HG03025 (cell line): ENCODE measurements at regions not wholly inside any gene's neighbourhood (a gene's known extent, or its start where the extent isn't known, plus 50 kb on each side); places are given as distances from the start of the nearest gene placed in this dataset.

ENCODE experiments used
- ATAC-seq: cut with Tn5 transposase; IDR thresholded peaks from one replicate; pipeline ENCODE4 v1.9.1; 2021; ENCODE audit warnings: mild to moderate bottlenecking, moderate library complexity; ENCODE audit not compliant: unreplicated experiment, low FRiP score

DNA sequence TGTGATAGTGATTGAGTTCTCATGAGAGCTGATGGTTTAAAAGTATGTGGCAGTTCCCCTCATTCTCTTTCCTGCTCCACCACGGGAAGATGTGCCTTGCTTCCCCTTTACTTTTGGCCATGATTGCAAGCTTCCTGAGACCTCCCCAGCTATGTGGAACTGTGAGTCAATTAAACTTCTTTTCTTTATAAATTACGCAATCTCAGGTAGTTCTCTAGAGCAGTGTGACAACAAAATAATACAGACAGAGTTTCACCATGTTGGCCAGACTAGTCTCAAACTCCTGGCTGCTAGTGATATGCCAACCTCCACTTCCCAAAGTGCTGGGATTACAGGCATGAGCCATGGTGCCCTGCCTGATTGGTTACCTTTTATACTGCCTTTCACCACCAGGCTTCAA, 755.2 kb downstream of the METTL15 start:
- ATAC-seq: no peak

DNA sequence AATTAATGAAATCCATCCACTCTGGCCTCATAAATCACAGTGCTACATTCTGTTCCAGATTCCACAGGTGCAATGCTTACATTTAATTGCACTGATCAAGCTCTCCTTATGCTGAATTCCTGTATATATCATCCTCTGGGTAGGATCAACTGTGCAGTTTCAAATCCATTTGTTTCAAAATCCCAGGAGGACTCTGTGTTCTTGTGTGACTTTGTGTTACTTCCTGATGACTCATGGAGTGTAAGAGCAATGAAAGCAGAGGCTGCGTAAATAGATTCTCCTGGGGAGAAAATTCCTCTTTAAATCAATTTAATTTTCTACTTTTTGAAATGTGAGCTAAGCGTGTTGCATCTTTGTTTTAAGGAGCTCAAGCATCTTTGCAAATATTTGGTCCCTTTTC, 752.7 kb downstream of the METTL15 start:
- no peak for ATAC-seq

DNA sequence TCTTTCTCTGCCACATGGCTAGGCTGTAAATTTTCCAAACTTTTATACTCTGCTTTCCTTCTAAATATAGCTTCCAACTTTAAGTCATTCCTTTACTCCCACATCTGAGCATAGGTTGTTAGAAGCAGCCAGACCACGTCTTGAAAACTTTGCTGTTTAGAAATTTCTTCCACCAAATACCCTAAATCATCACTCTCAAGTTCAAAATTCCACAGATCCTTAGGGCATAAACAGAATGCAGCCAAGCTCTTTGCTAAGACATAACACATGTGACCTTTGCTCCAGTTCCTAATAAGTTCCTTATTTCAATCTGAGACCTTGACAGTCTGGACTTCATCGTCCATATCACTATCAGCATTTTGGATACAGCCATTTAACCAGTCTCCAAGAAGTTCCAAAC, 749.9 kb downstream of the METTL15 start:
- no peak for ATAC-seq

- ATAC-seq: no peak
Observed at GRCh38 chr11:28849053-28849452, 740.9 kb downstream of the METTL15 start.

DNA sequence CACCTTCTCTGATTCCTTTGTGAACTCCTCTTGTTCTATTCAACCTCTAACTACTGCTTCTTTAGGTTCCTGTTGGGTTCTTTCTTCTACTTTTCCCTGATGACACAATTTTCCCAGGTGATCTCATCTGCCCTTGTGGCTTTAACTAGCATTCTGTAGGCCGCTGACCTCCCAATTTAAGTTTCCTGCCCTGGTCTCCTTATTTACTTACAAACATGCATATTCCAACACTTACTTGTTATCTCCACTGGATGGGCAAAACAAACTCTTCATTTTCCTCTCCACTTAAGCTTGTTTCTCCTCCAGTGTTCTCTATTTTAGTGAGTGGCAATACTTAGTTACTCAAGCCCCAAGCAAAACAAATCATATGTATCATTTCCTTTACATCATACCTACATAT, 734.5 kb downstream of the METTL15 start:
- no peak for ATAC-seq

- no peak for ATAC-seq
Observed at GRCh38 chr11:28838741-28839140, 730.6 kb downstream of the METTL15 start.

GRCh38 chr11:28837599-28837998, 729.4 kb downstream of the METTL15 start:
- ATAC-seq: no peak

DNA sequence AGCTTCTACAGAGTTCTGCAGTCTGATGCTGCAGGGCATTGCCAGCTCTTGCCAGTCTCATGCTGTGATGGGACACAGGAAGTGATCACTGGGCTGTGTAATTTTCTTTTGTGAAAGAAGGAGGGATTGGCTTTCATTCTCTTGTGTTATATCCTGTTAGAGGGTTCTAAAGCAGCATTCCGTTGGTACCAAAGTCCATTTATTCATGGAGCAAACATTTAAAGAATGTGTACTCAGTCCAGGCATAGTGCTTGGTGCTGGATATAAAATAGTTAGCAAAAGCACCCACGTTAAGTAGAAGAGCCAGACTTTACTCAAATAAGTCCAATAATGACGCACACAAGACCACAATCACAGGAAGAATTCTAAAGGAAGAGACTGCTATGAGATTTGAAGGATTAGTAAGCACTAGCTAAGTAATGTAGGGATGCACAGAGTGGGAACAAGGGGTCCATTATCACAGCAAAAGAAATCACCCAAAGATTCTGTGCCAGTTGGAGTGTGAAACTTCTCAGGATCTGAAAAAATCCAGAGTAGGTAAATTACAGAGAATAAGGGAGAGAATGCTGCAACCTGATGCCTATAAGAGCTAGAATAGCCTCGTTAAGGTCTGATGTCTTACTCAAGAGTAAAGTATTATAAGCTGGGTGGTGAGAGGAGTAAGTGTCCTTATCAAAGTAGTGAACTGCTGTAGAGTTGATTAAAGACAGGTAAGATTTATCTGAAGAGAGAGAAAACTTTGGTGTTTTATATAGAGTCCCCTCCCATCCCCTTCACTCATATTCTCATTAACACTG, 728.3 kb downstream of the METTL15 start:
- ATAC-seq: no peak

DNA sequence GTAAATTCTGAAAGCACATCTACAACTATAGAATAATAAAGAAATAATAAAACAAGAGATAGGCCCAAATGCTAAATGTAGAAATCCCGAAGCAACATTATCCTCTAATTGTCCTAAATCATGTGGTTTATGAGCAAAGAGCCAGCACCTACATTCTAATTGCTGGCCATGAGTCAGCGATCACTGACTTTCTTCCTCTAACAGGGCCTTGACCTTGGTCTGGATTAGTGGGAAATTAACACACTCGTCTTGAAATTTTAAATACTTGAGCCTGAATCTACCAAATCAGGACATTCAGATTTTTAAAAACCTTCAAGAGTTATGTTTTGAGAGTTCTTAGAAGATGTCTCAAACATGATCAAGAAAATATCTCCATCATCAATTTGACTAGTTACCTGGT, 727.6 kb downstream of the METTL15 start:
- no peak for ATAC-seq

DNA sequence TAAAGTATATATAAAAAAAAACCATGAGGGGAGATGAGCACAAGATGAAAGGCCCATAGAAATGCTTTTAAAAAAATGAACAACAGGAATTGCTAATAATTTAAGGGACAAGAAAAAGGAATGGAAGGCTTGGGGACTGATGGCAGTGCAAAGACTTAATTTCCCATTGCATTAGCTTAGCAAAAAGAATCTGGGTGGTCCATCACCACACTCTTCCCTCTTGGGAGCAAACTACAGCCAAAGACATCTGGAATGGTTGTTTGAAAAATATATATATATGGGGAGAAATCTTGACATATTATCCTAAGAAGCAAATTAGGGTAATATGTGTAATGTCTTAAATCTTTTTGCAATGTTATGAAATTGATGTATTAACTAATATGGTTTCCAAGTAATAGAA, 727.1 kb downstream of the METTL15 start:
- no peak for ATAC-seq

DNA sequence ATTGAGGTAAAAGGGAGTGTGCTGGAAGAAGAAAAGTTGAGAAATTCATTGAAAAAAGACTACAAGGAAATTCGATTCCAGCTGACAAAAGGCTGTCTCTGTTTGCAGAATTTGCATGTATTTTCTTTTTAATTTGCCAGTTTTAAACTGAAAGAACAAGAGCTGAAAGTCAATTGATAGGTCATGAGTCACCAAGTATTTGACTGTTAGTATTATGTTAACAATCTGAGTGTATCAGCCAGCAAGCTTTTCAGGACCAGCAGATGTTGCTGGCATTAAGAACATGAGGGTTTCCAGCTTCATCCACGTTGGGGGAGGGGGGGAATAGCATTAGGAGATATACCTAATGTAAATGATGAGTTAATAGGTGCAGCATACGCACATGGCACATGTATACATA, 726.7 kb downstream of the METTL15 start:
- no peak for ATAC-seq

DNA sequence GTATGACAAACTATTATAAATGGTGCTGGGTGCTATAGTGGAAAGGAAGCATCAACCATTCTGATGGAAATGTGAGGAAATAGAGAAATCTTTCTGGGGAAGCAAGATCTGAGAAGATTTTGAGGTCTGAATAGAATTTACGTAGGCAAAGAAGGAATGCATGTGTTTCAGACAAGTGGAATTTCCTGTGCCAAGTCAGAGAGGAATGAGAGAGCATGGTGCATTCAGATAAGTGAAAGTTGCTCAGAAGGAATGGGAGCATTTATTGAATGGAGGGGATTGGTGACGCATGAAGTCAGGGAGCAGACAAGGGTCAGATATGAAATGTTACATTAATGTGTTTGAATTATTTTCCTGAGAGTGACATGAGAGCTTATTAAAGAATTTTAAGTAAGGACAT, 725.5 kb downstream of the METTL15 start:
- ATAC-seq: no peak

- no peak for ATAC-seq
Observed at GRCh38 chr11:28833169-28833568, 725.0 kb downstream of the METTL15 start.

DNA sequence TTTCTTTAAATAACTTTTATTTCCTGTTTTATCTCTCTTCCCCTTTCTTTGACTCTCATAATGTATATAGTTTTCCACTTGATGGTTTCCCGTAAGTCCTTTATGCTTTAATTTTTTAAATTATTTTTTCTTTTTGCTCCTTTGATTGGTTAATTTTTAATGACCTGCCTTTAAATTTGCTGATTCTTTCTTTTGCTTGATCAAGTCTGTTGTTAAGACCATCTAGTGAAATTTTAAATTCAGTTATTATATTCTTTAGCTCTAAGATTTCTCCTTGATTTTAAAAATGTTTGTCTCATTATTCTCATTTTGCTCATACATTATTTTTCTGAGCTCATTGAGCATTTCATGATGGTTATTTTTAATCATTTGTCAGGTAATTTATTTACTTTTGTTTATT, 718.6 kb downstream of the METTL15 start:
- no peak for ATAC-seq

DNA sequence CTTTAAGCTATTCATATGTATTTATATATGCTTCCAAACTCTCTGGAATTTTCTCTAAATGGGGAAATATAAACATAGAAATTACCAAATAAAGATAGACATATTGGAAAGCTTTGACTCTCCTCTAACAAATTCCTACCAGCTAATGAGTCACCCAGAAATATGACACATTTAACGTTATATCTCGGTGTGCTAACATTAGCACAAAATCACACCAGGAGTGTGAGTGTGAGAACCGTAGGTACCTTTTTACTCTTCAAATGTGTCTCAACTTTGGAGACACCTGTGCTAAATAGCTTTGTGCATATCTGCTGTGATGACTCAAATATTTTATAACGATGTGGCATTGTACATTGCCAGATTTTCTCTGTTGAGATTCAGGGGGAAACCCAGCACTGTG, 714.4 kb downstream of the METTL15 start:
- no peak for ATAC-seq

GRCh38 chr11:28820296-28820989, 712.3 kb downstream of the METTL15 start:
- no peak for ATAC-seq

DNA sequence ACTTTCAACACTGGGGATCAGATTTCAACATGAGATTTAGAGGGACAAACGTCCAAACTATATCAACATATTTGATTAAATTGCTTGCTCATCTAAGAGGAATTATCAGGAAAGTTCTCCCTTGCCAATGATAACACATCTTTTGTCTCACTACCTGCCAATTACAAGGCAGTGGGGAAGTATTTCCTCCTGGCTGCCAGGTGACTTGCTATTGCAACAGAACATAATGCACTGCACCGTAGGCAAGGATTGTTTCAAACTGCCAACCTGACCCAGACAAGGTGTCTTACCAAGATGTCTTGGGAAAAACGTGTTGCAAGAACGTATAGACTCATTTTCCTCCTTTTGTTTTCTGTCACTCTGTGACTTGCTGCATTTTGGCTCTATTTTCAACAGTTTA, 711.6 kb downstream of the METTL15 start:
- no peak for ATAC-seq

DNA sequence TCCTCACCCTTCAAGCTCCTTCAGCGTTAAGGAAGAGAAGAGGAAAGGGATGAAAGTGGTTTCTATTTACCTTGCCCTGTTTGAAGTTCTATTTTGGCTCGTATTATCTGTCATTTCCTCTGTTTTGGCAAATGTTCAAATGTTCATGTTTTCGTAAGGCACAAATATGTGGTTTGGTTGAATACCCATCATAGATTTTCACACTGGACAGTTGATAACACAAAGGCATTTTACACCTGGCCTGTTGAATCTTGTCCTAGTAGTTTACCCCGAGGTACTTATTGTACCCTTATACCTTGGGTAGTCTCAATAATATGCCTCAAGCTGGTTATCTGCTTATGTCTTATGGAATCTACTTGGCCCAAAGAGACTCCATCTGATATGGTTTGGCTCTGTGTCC, 706.9 kb downstream of the METTL15 start:
- no peak for ATAC-seq

- ATAC-seq: no peak
Observed at GRCh38 chr11:28808771-28809170, 700.6 kb downstream of the METTL15 start.

- ATAC-seq: no peak
Observed at GRCh38 chr11:28799316-28799715, 691.1 kb downstream of the METTL15 start.

DNA sequence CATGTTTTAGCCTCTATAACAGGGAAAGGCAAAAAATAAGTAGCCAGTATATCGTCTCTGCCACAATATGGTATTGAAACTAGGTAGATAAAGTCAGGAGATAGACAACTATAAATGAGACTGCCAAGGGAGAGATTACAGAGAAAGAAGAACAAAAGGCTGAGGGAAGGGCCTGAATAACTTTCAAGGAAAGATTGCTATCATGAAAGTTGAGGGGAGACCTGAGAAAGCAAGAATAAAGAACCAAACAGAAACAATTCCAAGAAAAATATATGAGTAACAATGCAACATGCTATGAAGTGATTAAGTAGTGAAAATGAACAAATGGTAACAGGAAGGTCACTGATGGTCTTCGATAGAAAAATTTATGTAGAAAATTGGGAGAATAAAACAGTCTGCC, 690.1 kb downstream of the METTL15 start:
- ATAC-seq: no peak

DNA sequence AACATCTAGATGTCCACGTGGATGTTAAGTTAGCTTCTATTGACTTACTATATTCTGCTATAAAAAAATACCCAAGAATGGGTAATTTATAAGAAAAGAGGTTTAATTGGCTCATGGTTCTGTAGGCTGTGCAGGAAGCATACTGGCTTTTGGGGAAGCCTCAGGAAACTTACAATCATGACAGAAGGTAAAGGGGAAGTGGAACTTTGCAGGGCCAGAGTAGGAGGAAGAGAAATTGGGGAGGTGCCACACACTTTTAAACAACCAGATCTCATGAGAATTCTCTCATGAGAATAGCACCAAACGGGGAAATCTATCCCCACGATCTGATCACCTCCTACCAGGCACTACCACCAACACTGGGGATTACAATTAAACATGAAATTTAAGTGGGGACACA, 689.3 kb downstream of the METTL15 start:
- no peak for ATAC-seq
